ENCODE measurements at regions not wholly inside any gene's neighbourhood (a gene's known extent, or its start where the extent isn't known, plus 50 kb on each side); places are given as distances from the start of the nearest gene placed in this dataset.

- Histone ChIP-seq H3K4me3 (no peak overlapping the region), H3K27ac (no peak overlapping the region)
- no peak for DNase-seq (ENCODE audit: low spot score)
- no peak for TF ChIP-seq CTCF (IDR thresholded peaks at IDR 0.05)
These were observed 265.5 kb upstream of the NCKAP5 start for GRCh38 chr2:133833746-133834145.

- no peak overlapping the region for H3K4me3 ChIP-seq
- no peak overlapping the region for H3K27ac ChIP-seq
- no peak for TF ChIP-seq CTCF (IDR thresholded peaks at IDR 0.05)
- no peak for DNase-seq (ENCODE audit: low spot score)
These were observed 267.8 kb upstream of the NCKAP5 start for GRCh38 chr2:133835821-133836619.

GRCh38 chr2:133836691-133837345, 268.6 kb upstream of the NCKAP5 start:
- Histone ChIP-seq H3K27ac (no peak overlapping the region), H3K4me3 (no peak overlapping the region)
- TF ChIP-seq CTCF (IDR thresholded peaks at IDR 0.05) = no peak
- no peak for DNase-seq (ENCODE audit: low spot score)

- DNase-seq (ENCODE audit: low spot score) = no peak
- Histone ChIP-seq H3K4me3 (no peak overlapping the region), H3K27ac (no peak overlapping the region)
- no peak for TF ChIP-seq CTCF (IDR thresholded peaks at IDR 0.05)
These were observed 269.3 kb upstream of the NCKAP5 start for GRCh38 chr2:133837441-133838094.

GRCh38 chr2:133838642-133839365, 270.5 kb upstream of the NCKAP5 start:
- Histone ChIP-seq H3K27ac (no peak overlapping the region), H3K4me3 (no peak overlapping the region)
- DNase-seq (ENCODE audit: low spot score) = peak; percentile 4
- TF ChIP-seq CTCF (IDR thresholded peaks at IDR 0.05) = no peak

- TF ChIP-seq CTCF (IDR thresholded peaks at IDR 0.05) = no peak
- DNase-seq (ENCODE audit: low spot score) = no peak
- Histone ChIP-seq H3K4me3 (no peak overlapping the region), H3K27ac (no peak overlapping the region)
These were observed 271.4 kb upstream of the NCKAP5 start for GRCh38 chr2:133839677-133840076.

Measured in coronary artery (tissue), 2 donors.